ENCODE measurements at regions not wholly inside any gene's neighbourhood (a gene's known extent, or its start where the extent isn't known, plus 50 kb on each side); places are given as distances from the start of the nearest gene placed in this dataset.

DNA sequence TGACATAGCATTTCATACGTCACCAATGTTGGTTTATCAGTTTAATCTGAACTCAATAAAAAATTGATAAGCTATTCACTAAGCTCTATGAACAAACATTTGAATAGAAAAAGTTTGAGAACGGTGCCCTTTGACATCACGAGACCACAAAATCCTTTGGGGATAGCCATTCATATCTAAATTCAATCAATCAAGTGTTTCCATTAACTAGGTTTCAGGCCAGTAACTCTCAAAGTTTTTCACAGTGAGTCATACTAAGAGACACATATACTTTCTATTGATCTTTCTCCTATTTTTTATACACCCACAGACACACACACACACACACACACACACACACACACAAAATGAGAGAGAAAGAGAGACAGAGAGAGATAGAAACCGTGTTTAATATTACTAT, 235.4 kb upstream of the SNX7 start:
- DNase-seq (ENCODE audit: low read depth in 1 of 2, low spot score in 1 of 2) = no peak

DNA sequence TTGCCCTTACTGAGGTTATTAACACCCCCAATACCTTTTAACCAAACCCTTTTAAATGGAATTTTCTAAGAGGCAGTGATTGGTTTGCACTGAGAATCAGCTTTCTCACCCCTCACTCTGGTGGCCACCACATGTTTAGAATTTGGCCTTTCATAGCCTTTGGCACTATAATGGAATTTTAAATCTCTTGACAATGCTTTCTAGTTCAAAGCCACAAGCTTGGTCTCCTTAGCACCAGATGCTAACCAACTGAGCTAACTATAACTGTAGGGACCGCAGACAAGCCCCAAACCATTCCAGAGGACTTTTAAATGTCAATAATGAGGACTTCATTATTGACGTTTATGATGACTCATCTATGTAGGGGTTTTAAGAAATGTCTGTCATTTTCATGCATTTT, 238.7 kb upstream of the SNX7 start:
- no peak for DNase-seq (ENCODE audit: low read depth in 1 of 2, low spot score in 1 of 2)

DNA sequence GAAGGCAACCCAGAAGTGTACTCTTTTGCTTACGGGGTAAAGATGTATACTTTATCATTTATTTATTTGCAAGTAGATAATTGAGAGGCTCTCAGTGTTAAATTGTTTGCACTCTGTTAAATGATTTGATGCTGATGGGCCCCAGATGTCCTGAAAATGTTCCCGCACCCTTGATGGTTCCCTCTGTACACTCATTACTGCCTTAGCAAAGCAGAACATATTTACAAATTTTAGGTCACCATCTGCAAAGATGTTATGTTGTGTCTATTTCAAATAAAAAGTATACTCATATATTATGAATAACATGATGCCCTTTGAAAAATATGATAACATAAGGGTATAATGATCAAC, 240.5 kb upstream of the SNX7 start:
- DNase-seq (ENCODE audit: low read depth in 1 of 2, low spot score in 1 of 2) = no peak

DNA sequence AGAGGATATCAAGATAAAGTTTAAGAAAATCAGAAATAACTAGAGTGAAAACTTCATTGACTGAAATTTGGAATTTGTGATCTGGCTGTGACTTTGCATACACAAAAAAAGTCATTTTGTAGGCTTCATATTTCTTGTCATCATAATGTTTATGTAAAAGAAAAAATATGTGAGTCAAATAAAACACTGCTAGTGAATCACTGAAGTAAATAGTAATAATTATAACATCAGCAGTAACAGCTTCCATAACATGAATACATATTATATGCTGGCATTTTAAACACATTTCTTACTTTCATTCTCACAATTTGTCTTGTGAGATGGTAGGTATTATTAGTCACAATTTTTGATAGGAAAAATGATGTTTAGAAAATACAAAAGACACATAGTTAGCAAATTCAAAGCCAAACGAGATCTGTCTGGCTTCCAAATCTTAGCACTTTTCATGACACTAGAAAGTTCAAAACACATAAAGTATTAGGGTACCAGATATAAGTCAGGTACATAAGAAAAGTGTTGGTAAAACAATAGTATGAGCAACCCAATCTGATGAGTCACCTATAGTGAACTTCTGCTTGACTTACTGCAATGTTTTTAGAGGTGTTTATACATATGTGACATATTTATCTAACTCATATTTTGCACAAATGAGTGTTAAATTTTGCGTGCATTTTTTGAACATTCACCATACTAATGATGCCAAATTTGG, 241.0 kb upstream of the SNX7 start:
- DNase-seq (ENCODE audit: low read depth in 1 of 2, low spot score in 1 of 2) = no peak

DNA sequence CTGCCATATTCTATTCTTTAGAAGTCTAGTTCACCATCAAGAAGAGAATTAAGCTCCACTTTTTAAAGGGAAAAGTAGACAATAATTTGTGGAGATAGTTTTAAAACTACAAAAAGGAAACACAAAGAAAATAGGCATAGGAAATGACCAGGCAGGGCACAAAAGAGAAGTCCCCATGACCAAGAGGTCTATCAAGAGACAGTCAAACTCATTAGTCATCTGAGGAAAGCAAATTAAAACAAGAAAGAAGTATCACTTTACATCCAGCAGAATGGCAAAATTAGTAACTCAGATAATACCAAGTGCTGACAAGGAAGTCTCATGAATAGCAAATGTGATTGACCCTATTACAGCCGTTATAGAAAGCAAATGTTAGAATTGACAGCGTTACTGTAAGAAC, 243.7 kb upstream of the SNX7 start:
- no peak for DNase-seq (ENCODE audit: low read depth in 1 of 2, low spot score in 1 of 2)

DNA sequence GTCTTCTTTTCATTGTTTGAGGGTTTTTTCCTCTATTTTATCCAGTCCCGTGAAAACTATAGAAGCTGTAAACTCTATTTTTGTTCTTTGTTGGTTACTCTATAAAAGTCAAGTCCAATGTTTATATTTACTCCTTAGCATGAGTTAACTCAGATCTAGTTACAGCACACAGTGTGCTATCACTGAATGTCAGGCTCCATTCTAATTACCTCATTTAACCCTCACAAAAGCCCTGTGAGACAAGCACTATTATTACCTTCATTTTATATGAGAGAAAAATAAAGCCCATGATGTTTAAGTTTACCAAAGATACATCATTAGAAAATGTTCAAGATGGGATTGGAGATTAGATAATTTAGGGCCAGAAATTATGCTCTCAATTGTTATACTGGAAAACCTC, 251.4 kb upstream of the SNX7 start:
- no peak for DNase-seq (ENCODE audit: low read depth in 1 of 2, low spot score in 1 of 2)

DNA sequence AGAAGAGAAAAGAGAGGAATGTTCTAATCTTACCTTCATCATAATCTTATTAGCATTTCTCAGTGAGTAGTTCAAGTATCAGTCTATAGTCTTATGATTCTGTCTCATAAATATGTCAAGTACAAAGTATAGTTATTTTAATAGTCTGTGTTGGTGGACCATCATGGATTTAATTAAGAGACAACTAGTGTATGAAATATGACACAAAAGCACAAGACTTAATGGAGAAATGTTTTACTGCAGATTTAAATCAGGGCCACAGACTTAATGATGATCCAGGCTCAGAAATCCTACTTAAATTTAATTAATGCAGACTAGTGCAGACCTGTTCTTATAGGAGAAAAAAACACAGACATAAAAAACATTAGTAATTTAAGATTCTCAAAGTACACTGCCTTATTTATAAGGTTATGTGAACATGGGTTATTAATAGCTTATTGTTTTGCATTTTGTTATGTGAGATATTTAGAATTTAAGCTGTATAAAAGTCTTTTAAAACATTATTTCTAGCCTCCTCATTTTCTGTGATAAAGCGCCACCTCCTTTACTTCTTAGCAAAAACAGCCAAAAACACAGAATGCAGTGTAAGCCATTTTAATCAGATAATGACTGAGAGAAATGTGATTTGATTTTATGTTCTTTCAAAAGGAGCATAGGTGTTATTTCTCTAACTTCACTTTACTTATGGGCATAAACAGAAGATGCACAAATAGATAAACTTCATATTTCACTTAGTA, 255.0 kb upstream of the SNX7 start:
- DNase-seq (ENCODE audit: low read depth in 1 of 2, low spot score in 1 of 2) = no peak

DNA sequence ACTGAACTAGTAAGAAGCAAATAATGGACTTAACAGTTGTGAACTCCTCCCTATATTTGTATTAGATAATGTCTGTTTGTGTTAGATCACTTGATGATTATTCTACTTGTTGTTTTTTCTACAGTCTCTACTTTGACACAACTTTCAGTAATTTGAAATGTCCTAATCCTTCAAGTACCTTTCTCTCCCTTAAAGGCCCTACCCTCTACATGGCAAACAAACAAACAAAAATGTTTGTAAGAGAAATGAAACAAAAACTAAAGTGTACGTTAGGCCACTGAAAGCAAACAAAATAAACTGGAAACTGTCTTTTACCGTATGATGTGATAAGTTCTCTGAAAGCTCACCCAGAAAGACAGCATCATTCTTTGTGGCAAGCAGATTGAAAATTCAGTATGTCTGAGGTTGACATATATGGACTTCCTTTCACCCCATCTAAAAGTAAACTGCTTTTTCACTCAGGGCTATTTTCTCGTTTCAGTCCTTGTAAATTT, 255.9 kb upstream of the SNX7 start:
- DNase-seq (ENCODE audit: low read depth in 1 of 2, low spot score in 1 of 2) = no peak

DNA sequence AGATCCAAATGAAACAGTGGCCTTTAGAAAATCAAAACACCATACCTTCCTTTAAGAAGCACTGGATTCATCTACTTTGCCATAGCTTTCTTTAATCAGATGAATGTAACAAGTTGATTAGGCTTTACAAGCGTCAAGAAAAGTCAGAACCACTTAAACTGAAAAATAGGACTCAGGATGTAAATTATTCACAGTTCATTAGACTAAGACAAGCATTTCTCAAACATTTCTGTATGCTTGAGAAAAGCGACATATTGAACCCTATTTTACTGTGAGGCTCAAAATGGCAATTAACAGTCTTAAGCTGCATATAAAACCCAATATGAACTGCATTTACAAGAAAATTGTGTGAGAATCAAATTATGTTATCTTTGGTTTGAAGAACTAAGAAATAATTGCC, 256.7 kb upstream of the SNX7 start:
- no peak for DNase-seq (ENCODE audit: low read depth in 1 of 2, low spot score in 1 of 2)

DNA sequence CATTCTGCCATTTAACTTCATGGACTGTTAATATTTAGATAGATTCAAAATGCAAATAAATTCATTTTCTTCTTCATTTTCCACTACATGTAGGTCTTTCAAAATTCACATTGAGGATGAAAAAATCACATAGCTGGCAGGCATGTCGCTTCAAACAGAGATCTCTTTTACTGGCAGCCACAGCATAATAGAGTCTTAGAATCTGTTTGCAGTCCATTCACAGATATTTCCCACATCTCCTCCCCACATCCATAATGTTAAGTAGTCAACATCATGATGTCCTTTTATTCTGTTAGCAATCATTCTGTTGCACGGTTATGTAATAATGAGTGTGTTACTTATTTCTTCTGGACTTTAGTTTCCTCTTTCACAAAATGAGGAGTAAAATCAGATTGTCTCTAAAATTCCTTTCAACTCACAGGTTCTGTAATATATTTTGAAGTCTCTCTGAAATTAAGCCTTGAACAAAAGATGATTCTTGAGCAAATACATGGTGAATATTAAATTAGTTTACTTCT, 257.5 kb upstream of the SNX7 start:
- DNase-seq (ENCODE audit: low read depth in 1 of 2, low spot score in 1 of 2) = no peak

DNA sequence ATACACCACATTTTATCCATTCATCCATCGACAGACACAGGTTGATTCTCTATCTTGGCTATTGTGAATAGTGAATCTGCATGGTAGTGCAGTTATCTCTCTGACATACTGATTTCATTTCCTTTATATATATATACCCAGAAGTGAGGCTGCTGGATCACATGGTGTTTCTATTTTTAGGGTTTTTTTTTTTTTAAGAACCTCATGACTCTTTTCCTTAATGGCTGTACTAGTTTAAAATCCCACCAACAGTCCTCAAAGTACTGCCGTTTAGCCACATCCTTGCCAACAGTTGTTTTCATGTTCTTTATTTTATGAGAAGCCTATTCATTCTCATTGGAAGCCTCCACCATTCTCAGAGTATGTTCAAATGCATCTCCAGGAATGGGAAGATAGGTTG, 258.7 kb upstream of the SNX7 start:
- no peak for DNase-seq (ENCODE audit: low read depth in 1 of 2, low spot score in 1 of 2)

DNA sequence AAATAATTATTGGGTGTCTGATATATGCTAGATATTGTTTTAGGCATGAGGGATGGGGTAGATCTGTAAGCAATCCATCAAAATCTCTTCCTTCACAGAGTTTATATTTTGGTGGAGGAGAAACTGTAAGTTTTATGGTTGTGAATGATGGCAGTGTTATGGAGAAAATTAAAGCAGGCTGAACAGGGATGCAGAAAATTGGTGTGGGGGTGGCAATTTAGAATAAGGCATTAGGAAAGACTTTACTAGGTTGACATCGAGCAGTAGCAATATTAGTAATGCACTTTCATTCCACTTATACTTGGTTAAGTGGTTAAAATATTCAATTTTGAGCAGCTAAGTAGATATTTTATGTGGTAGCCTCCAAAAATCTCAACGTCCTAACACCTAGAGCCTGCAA, 261.1 kb upstream of the SNX7 start:
- no peak for DNase-seq (ENCODE audit: low read depth in 1 of 2, low spot score in 1 of 2)

DNA sequence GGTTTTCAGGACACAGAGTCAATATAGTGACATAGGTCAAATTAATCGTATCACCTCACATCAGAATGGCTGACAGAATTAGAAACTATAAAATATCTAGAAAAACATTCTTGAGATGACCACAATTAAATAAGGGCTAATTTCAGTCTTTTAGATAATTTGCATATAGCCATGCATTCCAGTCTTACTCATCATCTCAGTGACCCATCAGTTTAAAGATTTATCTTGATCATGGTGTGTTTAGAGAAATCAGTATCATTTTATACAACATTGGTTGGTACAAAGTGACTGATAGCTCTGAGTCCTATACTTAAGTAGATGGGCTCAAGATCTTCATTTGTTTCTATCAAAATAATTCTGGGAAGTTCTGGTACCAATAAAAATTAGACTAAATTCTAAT, 262.3 kb upstream of the SNX7 start:
- no peak for DNase-seq (ENCODE audit: low read depth in 1 of 2, low spot score in 1 of 2)

DNA sequence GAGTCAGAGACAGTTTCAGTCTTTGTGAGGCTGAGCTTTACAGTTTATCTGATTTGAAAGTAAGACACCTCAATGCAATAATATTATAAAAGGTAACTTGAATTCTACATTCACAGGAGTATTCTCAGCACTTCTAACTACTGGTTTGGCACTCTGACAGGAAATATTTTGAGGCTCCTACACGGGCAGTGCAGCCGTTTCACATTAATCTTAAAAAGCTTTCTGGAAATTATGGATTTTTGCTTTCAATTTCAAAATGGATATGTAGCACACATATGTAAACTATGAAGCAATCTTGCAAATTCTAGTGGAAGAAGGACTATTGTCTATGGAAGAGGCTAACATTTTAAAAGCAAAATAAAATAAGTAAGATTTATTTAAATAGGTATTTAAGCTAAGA, 262.9 kb upstream of the SNX7 start:
- DNase-seq (ENCODE audit: low read depth in 1 of 2, low spot score in 1 of 2) = no peak

DNA sequence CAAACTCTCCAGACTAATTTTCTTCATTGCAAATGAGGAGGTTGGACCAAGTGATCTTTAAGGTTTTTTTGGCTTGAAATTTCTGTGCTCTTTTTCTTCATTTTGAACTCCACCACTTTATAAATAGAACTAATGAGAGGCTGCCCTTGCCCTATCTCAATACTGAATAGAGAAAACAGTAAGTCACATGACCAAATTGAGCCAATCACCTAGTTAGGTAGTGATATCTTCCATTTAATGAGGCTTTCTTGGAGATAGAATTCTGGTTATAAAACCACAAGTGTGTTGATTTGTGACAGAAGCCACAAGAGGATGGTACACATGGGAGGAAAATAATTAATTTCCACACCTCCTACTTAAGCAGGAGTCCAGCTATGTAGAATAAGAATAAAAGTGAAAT, 263.4 kb upstream of the SNX7 start:
- no peak for DNase-seq (ENCODE audit: low read depth in 1 of 2, low spot score in 1 of 2)

DNA sequence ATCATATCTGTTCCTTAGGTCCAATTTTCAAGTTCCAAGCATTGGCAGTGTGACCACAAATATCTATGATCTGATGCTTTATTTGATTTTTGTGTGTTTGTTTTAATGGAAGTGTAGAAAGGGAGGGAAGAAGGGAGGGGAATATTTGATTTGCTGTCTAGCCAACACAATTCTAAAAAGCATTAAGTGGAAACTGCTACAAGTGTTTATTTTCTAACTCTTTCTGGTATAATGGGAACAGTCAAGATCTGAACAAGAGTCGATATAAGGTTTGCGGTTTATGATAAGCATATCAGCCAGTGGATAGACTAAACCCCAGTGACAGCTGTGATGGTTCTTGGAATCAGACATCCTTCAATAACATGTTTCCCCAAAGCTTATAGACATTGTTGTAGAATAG, 267.8 kb upstream of the SNX7 start:
- no peak for DNase-seq (ENCODE audit: low read depth in 1 of 2, low spot score in 1 of 2)

DNA sequence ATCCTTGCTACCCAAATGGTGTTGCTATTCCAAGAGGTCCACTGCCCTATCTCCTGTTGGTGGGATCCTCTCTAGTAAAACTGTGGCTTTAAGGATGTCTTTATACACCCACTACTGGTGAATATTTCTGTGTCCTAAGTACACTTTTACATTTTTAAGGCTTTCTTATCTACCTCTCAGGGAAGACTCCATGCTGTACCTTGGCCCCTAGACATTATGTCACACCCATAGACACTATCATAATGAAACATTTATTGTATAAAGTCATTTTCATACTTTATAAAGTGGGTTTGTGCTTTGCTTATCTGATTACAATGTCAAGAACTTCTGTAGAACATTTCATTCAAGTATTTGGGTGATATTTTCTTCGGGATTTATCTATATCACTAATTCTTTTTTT, 270.3 kb upstream of the SNX7 start:
- DNase-seq (ENCODE audit: low read depth in 1 of 2, low spot score in 1 of 2) = no peak

DNA sequence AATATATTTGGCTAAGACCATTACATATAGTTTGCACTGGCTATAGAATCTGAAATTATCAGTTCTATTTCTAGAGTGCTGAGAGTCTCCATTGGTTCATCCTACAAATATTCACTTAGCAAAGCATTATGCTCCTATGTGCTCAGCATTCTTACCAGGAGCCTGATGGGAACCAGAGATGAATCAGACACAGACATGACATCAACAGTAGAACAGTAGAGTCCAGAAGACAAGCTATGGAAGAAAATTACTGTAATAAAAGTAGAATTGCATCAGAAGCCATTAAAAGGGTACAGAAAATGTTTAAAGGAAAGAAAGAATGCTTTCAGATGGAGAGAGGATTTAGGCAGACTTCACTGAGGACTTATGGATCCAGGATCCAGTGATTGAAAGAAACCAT, 271.7 kb upstream of the SNX7 start:
- DNase-seq (ENCODE audit: low read depth in 1 of 2, low spot score in 1 of 2) = no peak

DNA sequence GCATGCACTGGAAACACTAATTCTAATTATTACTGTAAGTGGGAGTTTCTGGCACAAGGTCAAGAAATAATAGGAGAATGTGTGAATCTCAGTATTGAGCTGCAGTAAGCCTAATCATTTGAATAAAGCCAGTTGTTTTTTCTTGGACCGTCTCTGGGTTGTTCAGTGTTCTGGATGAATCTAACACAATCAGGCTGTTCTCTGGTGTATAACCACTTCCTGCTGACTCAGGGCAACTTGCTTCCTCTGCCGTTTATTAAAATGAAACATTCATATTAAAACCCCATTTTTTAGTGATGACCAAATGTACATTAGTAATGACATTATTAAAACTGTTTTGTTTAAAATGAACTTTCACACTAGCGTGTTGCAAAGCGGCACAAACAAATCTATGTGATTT, 273.1 kb upstream of the SNX7 start:
- DNase-seq (ENCODE audit: low read depth in 1 of 2, low spot score in 1 of 2) = no peak

DNA sequence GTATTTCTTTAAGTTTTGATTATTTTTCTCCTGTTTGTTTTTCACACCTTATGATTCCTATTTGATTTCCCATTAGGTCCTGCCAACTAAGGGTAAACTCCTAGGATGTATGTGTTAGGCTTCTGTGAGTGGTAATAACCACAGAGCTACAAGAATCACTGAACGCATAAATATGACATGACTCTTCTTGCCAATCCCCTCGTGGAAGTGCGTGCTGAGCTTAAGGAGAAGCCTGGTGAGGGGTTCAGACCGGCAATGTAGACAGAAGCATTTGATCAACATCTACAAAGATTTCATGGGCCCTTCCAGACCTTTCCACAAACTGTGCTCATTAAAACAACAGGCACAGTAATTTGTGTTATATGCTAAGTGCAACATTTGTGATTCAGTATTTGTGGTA, 273.8 kb upstream of the SNX7 start:
- DNase-seq (ENCODE audit: low read depth in 1 of 2, low spot score in 1 of 2) = no peak

DNA sequence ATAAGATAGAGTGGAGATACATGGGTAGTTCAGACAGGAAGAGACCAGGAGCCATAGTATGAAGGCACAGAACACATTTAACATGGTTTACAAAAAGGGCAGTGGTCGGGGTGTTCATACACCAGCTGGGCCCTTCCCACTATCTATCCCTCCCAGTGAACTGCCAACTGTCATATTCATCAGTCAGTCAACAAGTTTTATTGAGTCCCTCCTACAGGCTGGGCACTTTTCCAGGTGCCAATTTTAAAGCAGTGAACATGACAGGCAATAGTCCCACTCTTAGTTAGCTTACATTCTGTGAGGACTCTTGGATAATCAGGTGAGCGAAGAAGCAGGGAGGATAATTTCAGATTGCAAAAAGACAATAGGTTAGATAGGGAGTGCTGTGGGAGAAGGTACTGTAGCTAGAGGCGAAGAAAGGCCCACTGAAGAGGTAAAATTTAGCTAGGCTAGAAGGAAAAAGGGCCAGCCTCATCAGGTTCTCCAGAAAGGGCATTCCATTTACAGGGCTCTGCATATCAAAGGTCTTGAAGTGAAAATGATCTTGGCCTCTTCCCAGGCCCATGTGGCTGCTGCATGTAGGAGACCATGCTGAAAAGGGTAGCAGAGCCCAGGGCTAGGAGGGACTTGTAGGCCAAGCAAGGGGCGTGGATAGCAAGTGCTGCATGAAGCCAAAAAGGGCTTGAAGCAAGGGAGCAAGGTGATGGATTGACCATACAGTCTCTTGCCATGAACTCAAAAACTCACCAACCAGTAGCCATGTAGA, 274.7 kb upstream of the SNX7 start:
- no peak for DNase-seq (ENCODE audit: low read depth in 1 of 2, low spot score in 1 of 2)

DNA sequence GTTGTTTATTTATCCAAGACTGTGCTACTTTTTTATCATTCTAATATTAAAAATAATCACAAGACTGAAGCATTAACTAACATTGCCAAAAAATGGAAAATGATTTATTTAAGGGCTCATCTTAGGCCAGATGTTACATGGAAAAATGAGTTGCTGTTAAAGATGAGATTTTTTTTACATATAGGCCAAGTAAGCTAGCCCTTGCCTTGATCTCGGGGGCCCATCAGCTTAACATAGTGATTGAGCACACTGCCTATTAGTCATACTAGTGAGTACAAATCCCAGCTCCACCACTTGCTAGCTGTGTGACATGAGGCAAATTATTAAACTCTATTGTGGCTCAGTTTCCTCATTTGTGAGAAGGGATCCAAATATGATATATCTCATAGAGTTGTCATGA, 275.9 kb upstream of the SNX7 start:
- DNase-seq (ENCODE audit: low read depth in 1 of 2, low spot score in 1 of 2) = no peak

Measured in stimulated activated CD4-positive, alpha-beta T cell treated with anti-CD3 and anti-CD28 coated beads, Interleukin-15, amount 100 ng/mL, for 1 hour (primary cell).